ENCODE measurements at regions not wholly inside any gene's neighbourhood (a gene's known extent, or its start where the extent isn't known, plus 50 kb on each side); places are given as distances from the start of the nearest gene placed in this dataset.

- no peak for TF ChIP-seq CTCF (IDR thresholded peaks at IDR 0.05)
- no peak for TF ChIP-seq POLR2A (IDR thresholded peaks at IDR 0.05)
Measured at GRCh38 chr3:78304115-78304514, 1264.2 kb downstream of the ROBO2 start.

Measured in Peyer's patch (tissue), 4 donors.